Middle frontal gyrus (tissue), 1 donor: ENCODE measurements at regions not wholly inside any gene's neighbourhood (a gene's known extent, or its start where the extent isn't known, plus 50 kb on each side); places are given as distances from the start of the nearest gene placed in this dataset.
"Not testable (repeated sequence)": the region's sequence is repeated elsewhere in the genome, so short reads cannot be mapped to it uniquely, and the experiment has no call there.

Experiments
- DNase-seq: peaks from one replicate; pipeline ENCODE4 v3.0.0-alpha.2; 2015; ENCODE audit warnings: low spot score; ENCODE audit errors: extremely low spot score

GRCh38 chr2:156769802-156770201, 333.6 kb downstream of the GPD2 start:
- no peak for DNase-seq

GRCh38 chr2:156778916-156779315, 342.7 kb downstream of the GPD2 start:
- DNase-seq = no peak

- no peak for DNase-seq
Observed at GRCh38 chr2:156779416-156780120, 343.4 kb downstream of the GPD2 start.

- DNase-seq = not testable (repeated sequence)
Observed at GRCh38 chr2:156781677-156782076, 345.5 kb downstream of the GPD2 start.

- no peak for DNase-seq
Observed at GRCh38 chr2:156784020-156784701, 348.0 kb downstream of the GPD2 start.

GRCh38 chr2:156787517-156787916, 351.3 kb downstream of the GPD2 start:
- DNase-seq = no peak

- DNase-seq = no peak
Observed at GRCh38 chr2:156790343-156791037, 354.3 kb downstream of the GPD2 start.

- no peak for DNase-seq
Observed at GRCh38 chr2:156792242-156792840, 356.2 kb downstream of the GPD2 start.

GRCh38 chr2:156797832-156798231, 361.7 kb downstream of the GPD2 start:
- DNase-seq = no peak

- no peak for DNase-seq
Observed at GRCh38 chr2:156800065-156800653, 364.0 kb downstream of the GPD2 start.

- DNase-seq = no peak
Observed at GRCh38 chr2:156800781-156801361, 364.7 kb downstream of the GPD2 start.

- DNase-seq = no peak
Observed at GRCh38 chr2:156803243-156803642, 367.1 kb downstream of the GPD2 start.

- no peak for DNase-seq
Observed at GRCh38 chr2:156803967-156804366, 367.8 kb downstream of the GPD2 start.

GRCh38 chr2:156810094-156810493, 373.9 kb downstream of the GPD2 start:
- DNase-seq = no peak

- no peak for DNase-seq
Observed at GRCh38 chr2:156812496-156812895, 376.3 kb downstream of the GPD2 start.

- no peak for DNase-seq
Observed at GRCh38 chr2:156817430-156817829, 381.3 kb downstream of the GPD2 start.

GRCh38 chr2:156818221-156818620, 382.0 kb downstream of the GPD2 start:
- no peak for DNase-seq

GRCh38 chr2:156818944-156819343, 382.8 kb downstream of the GPD2 start:
- no peak for DNase-seq

- DNase-seq = no peak
Observed at GRCh38 chr2:156826341-156826933, 390.3 kb downstream of the GPD2 start.

GRCh38 chr2:156834431-156834830, 398.3 kb downstream of the GPD2 start:
- DNase-seq = no peak
